Pancreas (tissue), 10 donors: ENCODE measurements at regions not wholly inside any gene's neighbourhood (a gene's known extent, or its start where the extent isn't known, plus 50 kb on each side); places are given as distances from the start of the nearest gene placed in this dataset.

ENCODE experiments used
- ATAC-seq, 4 donors: fragments of 200-7000 bp; cut with Tn5 transposase; one replicate each; pipeline versions ENCODE4 v1.8.0 to v1.9.1; 2020; ENCODE audit warnings: mild to moderate bottlenecking in 4 of 4, moderate library complexity in 4 of 4
- DNase-seq, 6 donors: peaks; one replicate each; pipeline ENCODE4 v3.0.0-alpha.2; 2020
- FAIRE-seq: peaks from 2 replicates; lab custom pipeline; 2012; peaks lifted over from hg19 to GRCh38; lab: Jason Lieb, UNC
- H3K27ac ChIP-seq, 4 donors: fragments of 200-600 bp; sonication (generic); 1 replicate in 3 of 4; 2 replicates in 1 of 4; pipeline versions ENCODE4 v1.5.0 to v1.8.0; 2020
- H3K27me3 ChIP-seq, 4 donors: fragments of 200-600 bp; one replicate each; pipeline ENCODE4 v1.8.0; 2021
- H3K36me3 ChIP-seq, 3 donors: fragments of 200-600 bp; sonication (generic) in 1 of 3; one replicate each; pipeline versions ENCODE4 v1.5.0 to v1.8.0; 2020 to 2021
- H3K4me1 ChIP-seq, 3 donors: fragments of 200-600 bp; one replicate each; pipeline ENCODE4 v1.8.0; 2021
- H3K4me3 ChIP-seq, 4 donors: fragments of 200-600 bp; sonication (generic) in 2 of 4; one replicate each; pipeline versions ENCODE4 v1.5.0 to v1.8.0; 2020 to 2021
- H3K9me3 ChIP-seq, 4 donors: fragments of 200-600 bp; one replicate each; pipeline ENCODE4 v1.8.0; 2021
- CTCF ChIP-seq, 4 donors: fragments of 200-600 bp; sonication (generic) in 3 of 4; IDR thresholded peaks; one replicate each; pipeline versions ENCODE4 v1.5.0 to v1.8.0; 2021; ENCODE audit warnings: antibody characterized with exemption in 4 of 4
- WGBS, 2 donors: extraction: QIAGEN DNeasy Blood & Tissue Kit; methylation state at CpG; one replicate each; pipeline ENCODE4 v1.1.7; 2013; 5-methylcytosine and 5-hydroxymethylcytosine counted together
- intact Hi-C, 3 donors: fragments of 100-400 bp; cut with DNase I; formaldehyde crosslinking; loops; one replicate each; pipeline versions ENCODE4 v1.11.1 to v1.14.2; 2022
- donor health status: healthy with polysubstance abuse.
- donor health status: DM: no; HTN: no; CAD: no; lungs with moderate emphysema.
- donor health status: DM: no; HTN: no; CAD: no.
- donor health status: control.
- donor health status: control.
- donor health status: Bipolar disorder and iron deficiency.
- donor health status: DM: yes; HTN: yes; CAD: no.
- donor health status: DM: no; HTN: no; CAD: no.
- donor health status: DM: no; HTN: no; CAD: no.
- donor health status: DM: yes; HTN: yes; CAD: no.

GRCh38 chr6:102126488-102126887 is 733.0 kb downstream of the GRIK2 start:
- ATAC-seq, result no peak
- WGBS, 2 donors, result 6 to 9% methylated on average over 1 of the region's 1 CpG
- TF ChIP-seq CTCF (IDR thresholded peaks at IDR 0.05), result no peak

GRCh38 chr6:102127253-102127652 is 733.7 kb downstream of the GRIK2 start:
- Histone ChIP-seq H3K4me1 (no peaks in the 10 kb centered on the region), H3K4me3 (no peak overlapping the region), H3K9me3 (no peaks in the 10 kb centered on the region), H3K36me3 (no peaks in the 10 kb centered on the region), H3K27ac (no peak overlapping the region), H3K27me3 (no peaks in the 10 kb centered on the region)
- intact Hi-C loops, result no loop called here
- ATAC-seq (no peak), FAIRE-seq (no peak), DNase-seq (no peak)
- TF ChIP-seq CTCF (IDR thresholded peaks at IDR 0.05), result no peak
- 62 to 73% methylated on average over 9 of the region's 9 CpGs for WGBS, 2 donors

More at GRCh38 chr6:102126488-102126887, 733.0 kb downstream of the GRIK2 start:
- Histone ChIP-seq H3K4me1 (no peaks in the 10 kb centered on the region), H3K4me3 (no peak overlapping the region), H3K36me3 (no peaks in the 10 kb centered on the region), H3K27me3 (no peaks in the 10 kb centered on the region), H3K9me3 (no peaks in the 10 kb centered on the region), H3K27ac (no peak overlapping the region)
- no peak for DNase-seq
- intact Hi-C loops, result no loop called here
- no peak for FAIRE-seq

- no peak for DNase-seq
- no peaks in the 10 kb centered on the region for H3K36me3 ChIP-seq
- no peaks in the 10 kb centered on the region for H3K9me3 ChIP-seq
- intact Hi-C loops, result no loop called here
- no peaks in the 10 kb centered on the region for H3K27me3 ChIP-seq
- FAIRE-seq, result no peak
- no peaks in the 10 kb centered on the region for H3K4me1 ChIP-seq
- no peak overlapping the region for H3K4me3 ChIP-seq
- no peak overlapping the region for H3K27ac ChIP-seq
- no peak for ATAC-seq
- WGBS, 2 donors, result 71 to 73% methylated on average over 5 of the region's 5 CpGs
- no peak for TF ChIP-seq CTCF (IDR thresholded peaks at IDR 0.05)
Measured at GRCh38 chr6:102137859-102138258, 744.4 kb downstream of the GRIK2 start.

GRCh38 chr6:102149191-102149590 is 755.7 kb downstream of the GRIK2 start:
- no peaks in the 10 kb centered on the region for H3K4me1 ChIP-seq
- intact Hi-C loops, result no loop called here
- no peak for FAIRE-seq
- no peaks in the 10 kb centered on the region for H3K27me3 ChIP-seq
- H3K27ac ChIP-seq, result no peak overlapping the region
- ATAC-seq, result no peak
- H3K9me3 ChIP-seq, result no peaks in the 10 kb centered on the region
- TF ChIP-seq CTCF (IDR thresholded peaks at IDR 0.05), result no peak
- DNase-seq, result no peak
- no peaks in the 10 kb centered on the region for H3K36me3 ChIP-seq
- H3K4me3 ChIP-seq, result no peak overlapping the region

GRCh38 chr6:102150549-102150948 is 757.0 kb downstream of the GRIK2 start:
- no peak for FAIRE-seq
- WGBS, 2 donors, result 73 to 78% methylated on average over 2 of the region's 2 CpGs
- ATAC-seq, result no peak
- no peak overlapping the region for H3K4me3 ChIP-seq
- H3K27me3 ChIP-seq, result no peaks in the 10 kb centered on the region
- H3K4me1 ChIP-seq, result no peaks in the 10 kb centered on the region
- no peak for DNase-seq
- TF ChIP-seq CTCF (IDR thresholded peaks at IDR 0.05), result no peak
- no peak overlapping the region for H3K27ac ChIP-seq
- no peaks in the 10 kb centered on the region for H3K9me3 ChIP-seq
- intact Hi-C loops, result no loop called here
- H3K36me3 ChIP-seq, result no peaks in the 10 kb centered on the region
